Endothelial cell (in vitro differentiated cells): ENCODE measurements at regions not wholly inside any gene's neighbourhood (a gene's known extent, or its start where the extent isn't known, plus 50 kb on each side); places are given as distances from the start of the nearest gene placed in this dataset.

Source experiments
- DNase-seq: peaks from one replicate; pipeline ENCODE4 v3.0.0; 2021; ENCODE audit warnings: low spot score
- H3K27ac Mint-ChIP-seq: one replicate; pipeline ENCODE4 v1.8.0; 2021; ENCODE audit warnings: mixed read lengths, inconsistent platforms; ENCODE audit not compliant: unreplicated experiment
- H3K27me3 Mint-ChIP-seq: one replicate; pipeline ENCODE4 v1.8.0; 2021; ENCODE audit warnings: mild to moderate bottlenecking, moderate library complexity, mixed read lengths, inconsistent platforms; ENCODE audit not compliant: unreplicated experiment
- H3K36me3 Mint-ChIP-seq: one replicate; pipeline ENCODE4 v1.8.0; 2021; ENCODE audit warnings: mild to moderate bottlenecking, low read depth, mixed read lengths, inconsistent platforms; ENCODE audit not compliant: unreplicated experiment
- H3K4me1 Mint-ChIP-seq: one replicate; pipeline ENCODE4 v1.8.0; 2021; ENCODE audit warnings: mild to moderate bottlenecking, mixed read lengths, inconsistent platforms; ENCODE audit not compliant: unreplicated experiment
- H3K4me3 Mint-ChIP-seq: one replicate; pipeline ENCODE4 v1.8.0; 2021; ENCODE audit warnings: mild to moderate bottlenecking, mixed read lengths, inconsistent platforms; ENCODE audit not compliant: unreplicated experiment
- H3K9me3 Mint-ChIP-seq: one replicate; pipeline ENCODE4 v1.8.0; 2021; ENCODE audit warnings: mixed read lengths, inconsistent platforms; ENCODE audit not compliant: unreplicated experiment
- TF ChIP-seq, protein P1 (sequence below): fragments of 200-600 bp; sonication (generic); IDR thresholded peaks from one replicate; pipeline ENCODE4 v1.5.0; 2021; ENCODE audit warnings: antibody characterized with exemption; ENCODE audit not compliant: unreplicated experiment

- Mint-ChIP-seq H3K9me3 (no peaks in the 10 kb centered on the region), H3K36me3 (no peaks in the 10 kb centered on the region), H3K27me3 (no peaks in the 10 kb centered on the region), H3K4me1 (no peaks in the 10 kb centered on the region), H3K27ac (no peak overlapping the region), H3K4me3 (no peak overlapping the region)
- no peak for DNase-seq
- TF ChIP-seq, protein P1, sequence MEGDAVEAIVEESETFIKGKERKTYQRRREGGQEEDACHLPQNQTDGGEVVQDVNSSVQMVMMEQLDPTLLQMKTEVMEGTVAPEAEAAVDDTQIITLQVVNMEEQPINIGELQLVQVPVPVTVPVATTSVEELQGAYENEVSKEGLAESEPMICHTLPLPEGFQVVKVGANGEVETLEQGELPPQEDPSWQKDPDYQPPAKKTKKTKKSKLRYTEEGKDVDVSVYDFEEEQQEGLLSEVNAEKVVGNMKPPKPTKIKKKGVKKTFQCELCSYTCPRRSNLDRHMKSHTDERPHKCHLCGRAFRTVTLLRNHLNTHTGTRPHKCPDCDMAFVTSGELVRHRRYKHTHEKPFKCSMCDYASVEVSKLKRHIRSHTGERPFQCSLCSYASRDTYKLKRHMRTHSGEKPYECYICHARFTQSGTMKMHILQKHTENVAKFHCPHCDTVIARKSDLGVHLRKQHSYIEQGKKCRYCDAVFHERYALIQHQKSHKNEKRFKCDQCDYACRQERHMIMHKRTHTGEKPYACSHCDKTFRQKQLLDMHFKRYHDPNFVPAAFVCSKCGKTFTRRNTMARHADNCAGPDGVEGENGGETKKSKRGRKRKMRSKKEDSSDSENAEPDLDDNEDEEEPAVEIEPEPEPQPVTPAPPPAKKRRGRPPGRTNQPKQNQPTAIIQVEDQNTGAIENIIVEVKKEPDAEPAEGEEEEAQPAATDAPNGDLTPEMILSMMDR, result no peak
Measured at GRCh38 chr1:189986516-189986915, 491.1 kb downstream of the BRINP3 start.

DNA sequence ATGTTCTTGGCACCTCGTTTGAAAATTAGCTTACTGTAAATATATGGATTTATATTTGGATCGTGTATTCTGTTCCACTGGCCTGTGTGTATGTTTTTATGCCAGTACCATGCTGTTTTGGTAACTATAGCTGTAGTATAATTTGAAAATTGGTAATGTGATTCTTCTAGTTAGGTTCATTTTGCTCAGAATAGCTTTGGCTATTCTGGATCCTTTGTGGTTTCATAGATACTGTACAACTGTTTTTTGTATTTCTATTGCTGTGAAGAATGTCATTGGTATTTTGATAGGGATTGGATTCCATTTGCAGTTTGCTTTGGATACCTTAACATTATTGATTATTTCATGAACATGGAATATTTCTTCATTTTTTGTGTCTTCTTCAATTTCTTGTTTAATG lies 490.2 kb downstream of the BRINP3 start:
- no peaks in the 10 kb centered on the region for H3K9me3 Mint-ChIP-seq
- H3K27me3 Mint-ChIP-seq, result no peaks in the 10 kb centered on the region
- H3K27ac Mint-ChIP-seq, result no peak overlapping the region
- H3K4me1 Mint-ChIP-seq, result no peaks in the 10 kb centered on the region
- H3K36me3 Mint-ChIP-seq, result peaks cover 3% of the 10 kb centered on the region
- TF ChIP-seq, protein P1, result no peak
- no peak overlapping the region for H3K4me3 Mint-ChIP-seq
- no peak for DNase-seq

GRCh38 chr1:189992856-189993255 lies 484.8 kb downstream of the BRINP3 start:
- no peaks in the 10 kb centered on the region for H3K4me1 Mint-ChIP-seq
- H3K9me3 Mint-ChIP-seq, result no peaks in the 10 kb centered on the region
- H3K27ac Mint-ChIP-seq, result no peak overlapping the region
- H3K36me3 Mint-ChIP-seq, result peaks cover 3% of the 10 kb centered on the region
- H3K27me3 Mint-ChIP-seq, result no peaks in the 10 kb centered on the region
- TF ChIP-seq, protein P1, result no peak
- no peak overlapping the region for H3K4me3 Mint-ChIP-seq
- no peak for DNase-seq

DNA sequence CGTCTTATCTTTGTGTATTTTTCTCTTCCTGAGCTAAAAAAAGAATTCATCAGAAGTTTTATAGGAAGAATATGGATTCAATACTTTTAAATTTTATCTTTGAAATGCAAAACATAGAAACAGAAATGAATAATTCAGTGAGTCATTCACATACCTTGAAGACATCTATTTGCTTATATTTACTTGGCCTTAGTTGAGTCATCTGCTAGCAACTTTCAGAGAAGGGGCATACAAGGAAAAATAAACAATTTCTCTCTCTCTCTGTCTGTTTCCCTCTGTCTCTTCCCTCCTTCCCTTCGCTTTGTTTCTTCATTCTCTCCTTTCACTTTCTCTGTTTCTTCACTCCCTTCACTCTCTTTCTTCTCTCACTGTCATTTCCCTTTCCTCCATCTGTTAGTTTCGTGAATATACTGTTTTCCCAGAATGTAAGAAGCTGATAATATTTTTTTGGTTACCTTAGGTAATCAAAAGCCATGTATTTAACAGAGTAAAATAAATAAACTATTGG lies 477.2 kb downstream of the BRINP3 start:
- no peak overlapping the region for H3K27ac Mint-ChIP-seq
- DNase-seq, result no peak
- TF ChIP-seq, protein P1, result no peak
- H3K4me3 Mint-ChIP-seq, result no peak overlapping the region
- H3K9me3 Mint-ChIP-seq, result no peaks in the 10 kb centered on the region
- H3K36me3 Mint-ChIP-seq, result no peaks in the 10 kb centered on the region
- no peaks in the 10 kb centered on the region for H3K27me3 Mint-ChIP-seq
- H3K4me1 Mint-ChIP-seq, result no peaks in the 10 kb centered on the region

GRCh38 chr1:190001187-190001586 lies 476.5 kb downstream of the BRINP3 start:
- H3K27ac Mint-ChIP-seq, result no peak overlapping the region
- TF ChIP-seq, protein P1, result no peak
- H3K4me1 Mint-ChIP-seq, result no peaks in the 10 kb centered on the region
- H3K36me3 Mint-ChIP-seq, result no peaks in the 10 kb centered on the region
- H3K9me3 Mint-ChIP-seq, result no peaks in the 10 kb centered on the region
- H3K4me3 Mint-ChIP-seq, result no peak overlapping the region
- H3K27me3 Mint-ChIP-seq, result no peaks in the 10 kb centered on the region
- no peak for DNase-seq
